HG02610 (cell line): ENCODE measurements at regions not wholly inside any gene's neighbourhood (a gene's known extent, or its start where the extent isn't known, plus 50 kb on each side); places are given as distances from the start of the nearest gene placed in this dataset.

Source experiments
- ATAC-seq: cut with Tn5 transposase; IDR thresholded peaks from one replicate; pipeline ENCODE4 v1.9.1; 2021; ENCODE audit warnings: mild to moderate bottlenecking, moderate library complexity; ENCODE audit not compliant: unreplicated experiment

- no peak for ATAC-seq
Observed at GRCh38 chr6:126091466-126091865, 105.1 kb downstream of the TRMT11 start.

GRCh38 chr6:126093108-126093507 is 106.8 kb downstream of the TRMT11 start:
- ATAC-seq: no peak

- no peak for ATAC-seq
Observed at GRCh38 chr6:126094411-126094810, 108.1 kb downstream of the TRMT11 start.

- no peak for ATAC-seq
Observed at GRCh38 chr6:126100386-126100785, 114.0 kb downstream of the TRMT11 start.

GRCh38 chr6:126102358-126102757 is 116.0 kb downstream of the TRMT11 start:
- no peak for ATAC-seq

GRCh38 chr6:126103993-126104392 is 117.7 kb downstream of the TRMT11 start:
- no peak for ATAC-seq

- no peak for ATAC-seq
Observed at GRCh38 chr6:126107475-126108166, 121.3 kb downstream of the TRMT11 start.

GRCh38 chr6:126110512-126111270 is 124.4 kb downstream of the TRMT11 start:
- no peak for ATAC-seq

- no peak for ATAC-seq
Observed at GRCh38 chr6:126111327-126111726, 125.0 kb downstream of the TRMT11 start.

- ATAC-seq: no peak
Observed at GRCh38 chr6:126112171-126112632, 125.9 kb downstream of the TRMT11 start.

- peak; percentile 91 for ATAC-seq
Observed at GRCh38 chr6:126113261-126113660, 126.9 kb downstream of the TRMT11 start.

- ATAC-seq: no peak
Observed at GRCh38 chr6:126117251-126117650, 130.9 kb downstream of the TRMT11 start.

- no peak for ATAC-seq
Observed at GRCh38 chr6:126118058-126118755, 131.9 kb downstream of the TRMT11 start.

- ATAC-seq: no peak
Observed at GRCh38 chr6:126118936-126119335, 132.6 kb downstream of the TRMT11 start.

GRCh38 chr6:126123226-126123625 is 136.9 kb downstream of the TRMT11 start:
- ATAC-seq: no peak

GRCh38 chr6:126127659-126128058 is 141.3 kb downstream of the TRMT11 start:
- ATAC-seq: no peak

GRCh38 chr6:126131246-126131645 is 144.9 kb downstream of the TRMT11 start:
- no peak for ATAC-seq

GRCh38 chr6:126133984-126134383 is 147.6 kb downstream of the TRMT11 start:
- no peak for ATAC-seq

- no peak for ATAC-seq
Observed at GRCh38 chr6:126134491-126134890, 148.2 kb downstream of the TRMT11 start.

- ATAC-seq: no peak
Observed at GRCh38 chr6:126140015-126140414, 153.7 kb downstream of the TRMT11 start.

GRCh38 chr6:126143761-126144251 is 157.5 kb downstream of the TRMT11 start:
- no peak for ATAC-seq
